Astrocyte (in vitro differentiated cells and primary cell): ENCODE measurements at regions not wholly inside any gene's neighbourhood (a gene's known extent, or its start where the extent isn't known, plus 50 kb on each side); places are given as distances from the start of the nearest gene placed in this dataset.
"Not testable (repeated sequence)": the region's sequence is repeated elsewhere in the genome, so short reads cannot be mapped to it uniquely, and the experiment has no call there.

Experiments
- CTCF ChIP-seq: IDR thresholded peaks from 2 replicates; pipeline ENCODE4 v1.5.1; 2011; ENCODE audit warnings: low read depth, mild to moderate bottlenecking, inconsistent platforms, low read length, moderate library complexity; ENCODE audit not compliant: insufficient read depth
- EZH2 ChIP-seq: IDR thresholded peaks from 2 replicates; pipeline ENCODE4 v1.6.1; 2012; ENCODE audit warnings: mild to moderate bottlenecking, low read length, inconsistent platforms; ENCODE audit not compliant: insufficient read depth

GRCh38 chr17:20873688-20874328 is 169.0 kb downstream of the USP22 start:
- TF ChIP-seq CTCF, EZH2: not testable (repeated sequence)
